Coronary artery (tissue), 2 donors: ENCODE measurements at regions not wholly inside any gene's neighbourhood (a gene's known extent, or its start where the extent isn't known, plus 50 kb on each side); places are given as distances from the start of the nearest gene placed in this dataset.
"Not testable (repeated sequence)": the region's sequence is repeated elsewhere in the genome, so short reads cannot be mapped to it uniquely, and the experiment has no call there.

Source experiments
- DNase-seq: peaks from one replicate; pipeline ENCODE4 v3.0.0-alpha.2; 2017; ENCODE audit warnings: low spot score
- H3K27ac ChIP-seq, 2 donors: fragments of 200-600 bp; sonication (generic); one replicate each; pipeline ENCODE4 v1.5.1; 2016 to 2019
- H3K4me3 ChIP-seq: fragments of 200-600 bp; sonication (generic); 2 replicates; pipeline ENCODE4 v1.5.1; 2016; ENCODE audit warnings: mild to moderate bottlenecking, moderate library complexity
- CTCF ChIP-seq: fragments of 200-600 bp; sonication (generic); IDR thresholded peaks from one replicate; pipeline ENCODE4 v1.5.1; 2019; ENCODE audit warnings: antibody characterized with exemption

GRCh38 chr6:27023664-27024063, 223.8 kb upstream of the PRSS16 start:
- no peak for DNase-seq
- Histone ChIP-seq H3K27ac (no peak overlapping the region), H3K4me3 (no peak overlapping the region)
- TF ChIP-seq CTCF: no peak

GRCh38 chr6:27025351-27025750, 222.2 kb upstream of the PRSS16 start:
- no peak for TF ChIP-seq CTCF
- no peak for DNase-seq
- H3K27ac ChIP-seq: no peak overlapping the region
- H3K4me3 ChIP-seq: no peak overlapping the region

GRCh38 chr6:27026361-27026760, 221.1 kb upstream of the PRSS16 start:
- H3K4me3 ChIP-seq: no peak overlapping the region
- no peak for TF ChIP-seq CTCF
- no peak for DNase-seq
- no peak overlapping the region for H3K27ac ChIP-seq

- H3K27ac ChIP-seq: no peak overlapping the region
- no peak for DNase-seq
- H3K4me3 ChIP-seq: no peak overlapping the region
- no peak for TF ChIP-seq CTCF
Measured at GRCh38 chr6:27031302-27031701, 216.2 kb upstream of the PRSS16 start.

GRCh38 chr6:27038498-27038897, 209.0 kb upstream of the PRSS16 start:
- no peak for TF ChIP-seq CTCF
- Histone ChIP-seq H3K4me3 (no peak overlapping the region), H3K27ac (no peak overlapping the region)
- no peak for DNase-seq

- no peak overlapping the region for H3K27ac ChIP-seq
- no peak for TF ChIP-seq CTCF
- DNase-seq: no peak
Measured at GRCh38 chr6:27040244-27041042, 207.1 kb upstream of the PRSS16 start.

GRCh38 chr6:27043244-27043643, 204.3 kb upstream of the PRSS16 start:
- no peak for DNase-seq
- Histone ChIP-seq H3K27ac (no peak overlapping the region), H3K4me3 (no peak overlapping the region)
- no peak for TF ChIP-seq CTCF

More at GRCh38 chr6:27040244-27041042, 207.1 kb upstream of the PRSS16 start:
- H3K4me3 ChIP-seq: no peak overlapping the region

- not testable (repeated sequence) for H3K4me3 ChIP-seq, DNase-seq, H3K27ac ChIP-seq
Measured at GRCh38 chr6:27045131-27045530, 202.4 kb upstream of the PRSS16 start.

GRCh38 chr6:27047725-27048124, 199.8 kb upstream of the PRSS16 start:
- not testable (repeated sequence) for DNase-seq, H3K27ac ChIP-seq, H3K4me3 ChIP-seq
